A204.1 (cell line): ENCODE measurements at regions not wholly inside any gene's neighbourhood (a gene's known extent, or its start where the extent isn't known, plus 50 kb on each side); places are given as distances from the start of the nearest gene placed in this dataset.
"Not testable (repeated sequence)": the region's sequence is repeated elsewhere in the genome, so short reads cannot be mapped to it uniquely, and the experiment has no call there.

Experiments used
- FAIRE-seq: peaks from 2 replicates; lab custom pipeline; 2012; peaks lifted over from hg19 to GRCh38; lab: Jason Lieb, UNC

DNA sequence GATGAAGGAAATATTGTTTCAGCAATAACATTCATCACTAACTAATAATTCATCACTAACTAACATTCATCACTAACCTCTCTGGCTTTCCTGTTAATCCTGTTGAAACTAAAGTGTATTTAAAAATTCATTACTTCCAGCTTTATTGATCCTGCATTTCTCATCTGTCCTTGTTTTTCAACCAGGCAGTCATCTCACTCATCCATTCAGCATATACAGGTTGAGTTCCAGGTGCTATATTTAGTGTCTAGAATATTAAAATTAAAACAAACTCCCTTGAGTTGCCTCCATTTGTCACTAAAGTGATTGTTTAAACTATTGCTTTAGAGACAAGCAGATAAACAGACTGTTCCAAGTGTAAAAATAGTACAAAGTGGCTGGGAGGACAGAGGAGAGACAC lies 58.1 kb downstream of the ATXN7L3B start:
- no peak for FAIRE-seq

DNA sequence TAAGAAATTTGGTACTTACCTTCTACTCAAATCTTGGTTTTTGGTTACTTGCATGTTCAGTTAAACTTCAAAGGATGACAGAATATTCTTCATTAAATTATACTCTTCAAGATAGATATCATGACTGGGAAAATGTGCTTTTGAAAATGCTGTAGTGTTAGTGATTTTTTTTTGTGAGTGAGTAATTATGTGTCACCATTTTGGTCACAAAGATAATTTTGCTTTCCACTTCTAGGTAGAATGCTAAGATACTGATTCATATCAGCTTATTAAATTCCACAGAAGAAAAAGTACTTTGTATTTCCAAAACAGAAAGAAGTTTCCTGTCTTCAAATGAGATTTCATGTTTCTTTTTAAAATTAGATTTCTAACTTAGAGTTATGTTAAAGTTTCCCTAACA lies 61.2 kb downstream of the ATXN7L3B start:
- FAIRE-seq, result no peak

DNA sequence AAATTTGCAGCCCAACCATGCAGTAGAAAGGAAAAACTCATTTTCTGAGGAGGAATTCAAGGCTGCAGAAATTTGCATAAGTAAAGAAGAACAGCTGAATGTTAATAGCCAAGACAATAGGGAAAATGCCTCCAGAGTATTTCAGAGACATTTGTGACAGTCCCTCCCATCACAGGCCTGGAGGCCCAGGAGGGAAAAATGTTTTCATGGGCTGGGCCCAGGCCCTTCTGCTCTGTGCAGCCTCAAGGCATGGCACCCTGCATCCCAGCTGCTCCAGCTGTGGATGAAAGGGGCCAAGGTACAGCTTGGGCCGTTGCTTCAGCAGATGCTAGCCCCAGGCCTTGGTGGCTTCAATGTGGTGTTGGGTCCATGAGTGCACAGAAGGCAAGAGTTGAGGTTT lies 62.3 kb downstream of the ATXN7L3B start:
- FAIRE-seq, result no peak

DNA sequence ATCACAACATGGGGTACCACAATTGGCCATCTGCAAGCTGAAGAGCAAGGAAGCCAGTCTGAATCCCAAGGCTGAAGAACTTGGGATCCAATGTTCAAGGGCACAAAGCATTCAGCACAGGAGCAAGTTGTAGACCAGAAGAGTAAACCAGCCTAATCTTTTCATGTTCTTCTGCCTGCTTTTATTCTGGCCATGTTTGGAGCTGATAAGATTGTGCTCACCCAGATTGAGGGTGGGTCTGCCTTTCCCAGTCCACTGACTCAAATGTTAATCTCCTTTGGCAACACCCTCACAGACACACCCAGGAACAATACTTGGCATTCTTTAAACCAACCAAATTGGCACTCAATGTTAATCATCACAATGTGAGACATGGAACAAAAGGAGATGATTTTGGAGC lies 63.2 kb downstream of the ATXN7L3B start:
- not testable (repeated sequence) for FAIRE-seq

DNA sequence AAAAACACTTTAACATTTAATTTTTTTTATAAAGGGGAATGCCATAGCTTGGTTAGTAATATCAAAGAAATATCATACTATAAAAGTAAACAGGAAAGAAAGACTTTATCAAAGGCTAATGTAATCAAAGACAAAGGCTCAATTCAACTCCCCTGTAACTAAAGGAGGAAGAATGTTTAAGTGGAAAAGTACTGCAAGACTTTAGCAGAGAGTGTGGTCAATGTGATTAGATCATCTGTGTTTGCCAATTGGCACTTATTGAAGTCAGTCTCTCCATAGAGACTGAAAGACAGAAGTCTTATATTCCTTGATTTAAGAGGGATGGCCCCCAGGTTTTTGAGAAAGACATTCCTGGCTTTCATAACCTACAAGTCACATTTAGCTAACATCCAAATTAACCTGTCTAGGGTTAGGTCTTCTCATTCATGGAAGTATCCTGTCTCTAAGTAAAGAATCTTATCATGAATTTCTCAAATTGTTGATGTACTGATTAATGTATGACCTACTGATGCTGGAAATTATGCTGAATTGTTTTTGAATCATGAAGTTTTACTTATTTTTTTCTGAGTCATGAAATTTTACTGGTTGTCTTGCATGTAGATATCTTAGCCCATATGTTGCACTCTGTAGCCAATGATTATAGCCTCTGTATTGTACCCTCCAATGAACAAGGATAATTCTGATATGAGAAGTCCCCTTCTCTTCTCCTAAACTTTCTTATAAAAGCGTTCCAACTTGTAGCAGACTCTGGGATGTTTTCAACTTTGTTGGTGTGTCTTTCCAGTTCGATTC lies 65.4 kb downstream of the ATXN7L3B start:
- no peak for FAIRE-seq

DNA sequence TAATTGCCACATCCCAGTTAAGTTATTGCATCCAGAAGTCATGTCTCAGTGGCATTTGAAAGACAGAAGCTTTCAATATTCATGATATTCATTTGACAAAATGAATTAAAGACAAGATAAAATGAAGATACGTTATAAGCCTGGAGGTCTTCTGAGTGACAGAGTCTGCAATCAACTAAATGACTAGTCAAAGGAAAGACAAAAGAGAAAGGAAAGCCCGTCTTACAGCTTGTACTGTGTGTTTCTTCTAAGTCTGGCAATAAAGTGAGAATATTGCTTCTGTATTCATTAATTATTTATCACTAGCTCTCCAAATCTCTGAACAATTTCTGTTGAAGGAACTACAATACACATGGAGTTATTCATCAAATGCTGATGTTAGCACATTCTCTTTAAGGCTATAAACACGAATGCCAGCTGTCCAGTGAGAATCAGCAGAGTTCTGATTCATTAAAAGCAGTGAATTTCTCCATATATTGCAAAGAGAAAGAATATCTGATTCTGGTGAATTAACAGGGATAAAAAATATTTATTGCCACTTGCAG lies 70.7 kb downstream of the ATXN7L3B start:
- FAIRE-seq, result no peak

DNA sequence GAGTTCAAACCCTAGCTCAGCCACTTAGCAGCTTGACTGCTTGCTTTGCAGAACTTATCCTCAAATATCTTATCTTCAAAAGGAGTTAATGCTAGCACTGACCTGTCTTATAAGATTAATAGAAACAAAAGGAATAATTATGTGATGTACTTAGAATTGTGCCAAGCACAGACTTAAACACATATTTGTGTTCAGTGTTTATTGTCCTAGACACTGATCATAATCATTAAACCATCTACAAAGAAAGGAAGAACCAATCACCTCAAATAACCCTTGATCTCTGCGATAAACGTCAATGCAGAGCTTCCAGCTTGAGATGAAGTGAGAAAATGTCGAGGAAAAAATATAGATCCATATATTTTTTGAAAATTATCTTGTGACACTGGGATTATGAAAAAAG lies 73.1 kb downstream of the ATXN7L3B start:
- no peak for FAIRE-seq

DNA sequence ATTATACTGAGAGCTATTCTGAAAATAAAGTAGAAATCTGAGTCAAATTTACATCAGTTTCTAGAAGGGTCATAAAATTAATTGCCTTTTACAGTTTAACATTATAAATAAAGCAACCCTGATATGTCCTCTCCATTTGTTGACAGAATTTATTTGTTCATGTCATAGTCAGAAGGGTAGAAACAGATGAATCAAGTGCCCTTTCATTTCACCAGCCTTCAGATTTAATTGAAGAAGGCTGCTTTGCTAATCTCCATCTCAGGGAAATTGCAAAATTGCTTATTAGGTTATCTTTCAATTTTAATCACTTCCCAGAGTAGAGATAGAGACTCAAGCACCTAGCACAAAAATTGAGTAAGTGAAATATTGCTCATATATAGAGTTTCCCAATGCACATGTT lies 76.8 kb downstream of the ATXN7L3B start:
- FAIRE-seq, result no peak

DNA sequence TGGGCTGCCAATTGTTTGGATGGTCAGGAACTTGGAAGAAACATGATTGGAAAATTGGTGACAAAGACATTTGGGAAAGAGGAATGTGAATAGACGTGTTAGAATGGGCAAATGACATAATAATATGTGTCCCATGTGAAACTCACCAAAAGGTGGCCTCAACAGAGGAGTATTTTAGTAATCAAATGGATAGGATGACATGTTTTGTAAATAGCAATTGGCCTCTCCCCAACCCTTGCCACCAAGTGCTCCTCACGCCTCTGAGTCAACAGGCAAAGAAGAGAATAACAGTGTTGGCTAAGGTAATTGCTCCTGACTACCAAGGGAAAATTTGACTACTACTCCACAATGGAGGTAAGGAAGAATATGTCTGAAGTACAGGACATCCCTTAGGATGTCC lies 81.4 kb downstream of the ATXN7L3B start:
- no peak for FAIRE-seq

DNA sequence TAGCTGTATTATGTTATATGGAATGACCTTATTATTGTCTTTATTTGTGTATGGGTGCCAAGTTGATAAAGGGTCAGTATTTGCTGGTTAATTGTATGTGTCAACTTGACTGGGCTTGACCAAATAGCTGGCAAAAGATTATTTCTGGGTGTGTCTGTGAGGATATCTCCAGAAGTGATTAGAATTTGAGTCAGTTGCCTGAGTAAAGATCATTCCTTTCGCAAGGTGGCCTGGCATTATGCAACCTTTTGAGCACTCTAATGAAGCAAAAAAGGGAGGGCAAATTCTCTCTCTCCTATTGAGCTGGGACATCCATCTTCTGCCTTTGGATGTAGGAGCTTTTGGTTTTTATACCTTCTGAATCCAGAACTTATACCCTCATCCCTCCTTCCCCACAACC lies 82.2 kb downstream of the ATXN7L3B start:
- FAIRE-seq, result no peak

DNA sequence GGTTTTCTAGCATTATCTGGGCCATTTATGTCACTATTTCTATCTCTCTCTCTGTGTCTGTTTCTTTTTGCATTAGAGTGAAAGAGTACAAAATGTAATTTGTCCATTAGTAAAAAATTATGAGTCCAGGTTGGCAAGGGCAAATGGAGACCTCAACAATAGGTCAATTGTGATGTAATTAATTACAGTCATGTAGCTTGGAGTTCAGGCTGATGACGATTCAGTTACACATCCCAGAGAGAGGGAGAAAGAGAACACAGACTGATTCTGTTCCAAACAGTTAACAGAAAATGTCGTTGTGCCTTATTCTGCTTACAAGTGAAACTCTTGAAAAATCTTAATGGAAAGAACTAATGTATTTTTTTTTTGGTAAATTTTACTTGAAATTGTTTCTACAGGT lies 83.3 kb downstream of the ATXN7L3B start:
- no peak for FAIRE-seq

DNA sequence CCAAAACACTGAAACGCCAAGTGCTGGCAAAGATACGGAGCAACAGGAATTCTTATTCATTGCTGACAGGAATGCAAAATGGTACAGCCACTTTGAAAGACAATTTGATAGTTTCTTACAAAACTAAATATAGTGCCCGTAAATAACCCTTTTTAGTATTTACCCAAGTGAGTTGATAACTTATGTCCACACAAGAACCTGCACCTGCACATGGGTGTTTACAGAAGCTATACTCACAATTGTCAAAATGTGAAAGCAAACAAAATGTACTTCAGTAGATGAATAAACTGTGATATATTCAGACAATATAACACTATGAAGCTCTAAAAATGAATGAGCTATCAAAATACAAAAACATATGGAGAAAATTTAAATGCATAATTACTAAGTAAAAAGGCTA lies 86.6 kb downstream of the ATXN7L3B start:
- no peak for FAIRE-seq

DNA sequence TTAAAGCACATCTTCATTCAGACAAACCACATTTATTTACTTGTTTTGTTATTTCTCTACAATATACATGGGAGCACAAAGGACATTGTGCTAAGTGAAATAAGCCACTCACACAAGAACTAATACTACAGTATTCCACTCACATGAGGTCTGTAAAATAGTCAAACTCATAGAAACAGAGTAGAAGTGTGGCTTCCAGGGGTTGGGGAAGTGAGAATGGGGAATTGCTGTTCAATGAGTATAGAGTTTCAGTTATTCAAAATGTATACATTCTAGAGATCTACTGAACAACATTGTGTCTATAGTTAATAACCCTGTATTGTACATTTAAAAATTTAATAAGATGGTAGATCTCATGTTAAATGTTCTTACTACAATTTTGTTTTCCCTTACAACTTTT lies 88.8 kb downstream of the ATXN7L3B start:
- FAIRE-seq, result no peak

DNA sequence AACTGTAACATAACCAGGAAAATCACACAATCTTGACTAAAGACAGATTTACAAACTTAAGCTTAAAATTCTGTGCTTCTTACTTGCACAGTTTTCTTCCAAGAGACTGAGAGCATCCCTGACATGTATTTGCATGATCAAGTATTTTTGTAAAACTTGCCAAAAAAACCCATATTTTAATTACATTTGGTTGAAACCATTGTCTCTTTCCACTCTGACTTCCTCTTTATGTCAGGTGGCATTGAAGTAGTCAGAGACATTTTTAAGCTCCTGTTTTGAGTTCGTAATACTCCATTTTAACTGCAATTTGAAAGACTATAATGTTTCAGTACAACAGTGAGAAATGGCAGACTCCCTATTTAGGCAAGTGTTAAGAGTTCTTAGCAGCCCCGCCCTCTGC lies 103.6 kb downstream of the ATXN7L3B start:
- no peak for FAIRE-seq

DNA sequence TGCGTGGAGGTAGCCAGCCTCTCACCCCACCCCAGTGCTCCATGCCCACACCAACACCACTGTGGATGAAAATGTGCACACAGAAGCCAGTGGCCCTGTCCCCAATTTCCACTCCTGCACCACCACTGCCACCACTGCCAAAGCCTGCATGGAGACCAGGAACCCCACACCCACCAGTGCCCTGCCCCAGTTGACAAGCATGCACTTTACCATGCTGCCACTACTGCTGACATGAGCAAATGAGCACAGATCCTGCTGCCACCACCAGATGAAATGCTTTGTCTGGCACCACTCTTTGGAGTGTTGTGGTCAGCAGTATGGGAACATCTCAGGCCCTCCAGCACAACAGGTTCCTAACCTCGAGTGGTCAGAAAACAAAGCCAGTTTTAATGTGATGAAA lies 104.1 kb downstream of the ATXN7L3B start:
- no peak for FAIRE-seq

DNA sequence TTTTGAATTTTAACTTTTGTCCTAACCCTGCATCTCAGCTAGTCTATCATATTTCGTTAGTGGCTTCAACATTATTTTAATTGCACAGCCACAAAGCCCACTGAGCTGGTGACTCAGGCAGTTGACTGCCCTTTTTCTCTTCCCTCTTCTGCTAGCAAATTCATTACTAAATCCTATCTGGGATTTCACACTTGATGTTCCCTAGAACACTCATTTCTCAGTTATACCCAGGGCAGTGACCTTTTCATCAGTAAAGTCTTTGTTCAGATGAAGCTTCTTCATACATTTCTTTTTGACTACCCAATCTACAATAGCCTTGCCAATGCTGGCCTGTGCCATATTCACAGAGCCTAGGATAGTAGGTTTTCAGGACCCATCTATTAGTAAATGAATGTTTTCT lies 107.0 kb downstream of the ATXN7L3B start:
- FAIRE-seq, result no peak

DNA sequence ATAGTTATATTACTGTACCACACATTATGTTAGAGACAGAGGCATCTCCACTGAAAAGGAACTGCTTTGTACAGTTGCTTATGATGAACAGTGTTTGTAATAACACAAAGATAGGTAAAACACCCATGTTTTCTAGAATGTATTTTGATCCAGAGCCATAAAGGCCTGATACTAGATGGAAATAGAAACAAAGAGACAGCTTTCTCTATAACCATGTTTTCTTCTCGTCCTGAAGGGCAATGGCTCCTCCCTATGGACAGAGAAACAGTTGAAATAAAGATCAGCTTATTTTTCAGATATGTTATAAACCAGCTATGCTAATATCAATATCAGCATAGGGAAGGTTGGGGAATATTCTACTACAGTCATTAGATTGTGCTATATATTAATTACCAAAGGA lies 109.2 kb downstream of the ATXN7L3B start:
- FAIRE-seq, result peak; percentile 85

DNA sequence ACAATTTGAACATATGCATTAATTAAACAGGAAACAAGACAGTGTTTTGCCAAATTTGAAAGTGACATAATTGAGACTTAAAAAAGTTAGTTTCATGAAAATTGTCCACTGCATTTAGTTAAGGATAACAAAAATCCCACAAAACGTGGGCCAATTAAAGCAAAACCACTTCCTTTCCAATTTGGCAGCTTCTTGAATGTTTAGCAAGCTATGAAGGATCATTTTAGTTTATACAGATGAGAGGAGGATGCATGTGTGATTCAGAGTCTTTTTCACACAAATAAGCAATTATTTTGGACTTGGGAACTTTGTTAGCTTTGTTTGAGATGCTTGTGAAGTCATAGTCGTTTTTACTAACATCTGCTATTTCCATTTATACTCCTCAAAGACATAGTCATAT lies 109.6 kb downstream of the ATXN7L3B start:
- FAIRE-seq, result no peak

DNA sequence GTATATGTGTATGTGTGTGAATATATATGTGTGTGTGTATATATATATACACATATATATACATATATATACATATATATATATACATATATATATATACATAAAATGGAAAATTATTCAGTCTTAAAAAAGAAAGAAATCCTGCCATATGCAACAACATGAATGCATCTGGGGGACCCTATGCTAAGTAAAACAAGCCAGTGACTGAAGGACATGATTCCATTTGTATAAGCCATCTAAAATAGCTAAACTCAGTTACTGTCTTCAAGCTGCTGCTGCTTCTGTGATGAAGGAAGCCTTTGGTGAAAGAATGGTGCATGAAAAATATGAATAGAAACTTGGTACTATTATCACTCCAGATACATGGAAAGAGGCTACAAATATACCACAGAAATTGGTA lies 118.6 kb downstream of the ATXN7L3B start:
- FAIRE-seq, result no peak

DNA sequence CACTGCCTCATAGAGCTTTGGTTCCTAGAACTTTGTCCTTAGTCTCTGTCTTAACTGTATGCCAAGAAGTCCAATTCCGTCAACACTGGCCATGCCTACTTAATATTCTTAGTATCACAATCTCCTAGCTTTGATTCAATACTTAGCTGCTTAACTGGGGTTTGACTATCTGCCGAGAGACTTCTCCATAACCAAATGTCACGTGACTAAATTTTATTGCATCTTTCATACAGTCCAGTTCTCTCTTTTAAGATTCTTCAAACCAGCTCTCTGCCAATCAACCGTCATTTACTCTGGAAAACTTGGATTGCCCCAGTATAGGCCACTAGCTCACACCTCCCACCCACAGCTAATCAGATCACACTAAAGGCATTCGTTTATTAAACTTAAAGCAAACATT lies 122.8 kb downstream of the ATXN7L3B start:
- no peak for FAIRE-seq

DNA sequence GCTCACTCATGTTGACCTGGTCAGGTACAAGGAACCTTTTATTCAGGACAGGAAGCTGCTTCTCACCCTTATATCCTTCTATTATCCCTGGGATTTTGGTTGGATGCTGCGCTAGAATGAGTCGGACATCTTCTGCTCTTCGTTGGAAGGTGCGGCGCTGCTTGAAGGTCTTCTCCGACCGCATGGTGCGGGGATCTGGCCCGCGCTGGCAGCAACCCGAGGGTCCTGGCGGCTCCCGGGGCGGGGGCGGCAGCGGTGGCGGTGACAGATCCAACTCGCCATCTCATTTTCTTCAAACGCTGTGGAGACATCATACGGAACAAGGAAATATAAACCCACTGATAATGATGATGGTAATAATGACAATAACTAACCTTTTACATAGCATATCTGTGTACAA lies 126.3 kb downstream of the ATXN7L3B start:
- FAIRE-seq, result no peak

DNA sequence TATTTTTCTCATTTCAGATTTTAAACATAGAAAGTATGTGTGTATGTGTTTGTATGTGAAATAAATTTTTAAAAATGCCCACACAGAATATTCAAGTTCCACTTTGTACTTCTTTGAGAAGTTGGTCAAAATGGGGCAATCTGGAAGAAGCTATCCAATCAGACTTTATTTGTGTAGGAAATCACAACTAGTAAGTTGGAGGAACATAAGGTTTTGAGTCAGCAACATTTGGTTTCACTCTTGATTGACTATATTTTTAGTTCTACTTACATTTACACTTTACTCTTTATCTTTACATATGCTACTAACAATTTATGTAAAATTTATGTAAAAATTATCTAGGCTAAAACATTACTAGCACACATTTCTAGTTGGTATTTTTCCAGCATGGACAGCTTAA lies 128.1 kb downstream of the ATXN7L3B start:
- no peak for FAIRE-seq

DNA sequence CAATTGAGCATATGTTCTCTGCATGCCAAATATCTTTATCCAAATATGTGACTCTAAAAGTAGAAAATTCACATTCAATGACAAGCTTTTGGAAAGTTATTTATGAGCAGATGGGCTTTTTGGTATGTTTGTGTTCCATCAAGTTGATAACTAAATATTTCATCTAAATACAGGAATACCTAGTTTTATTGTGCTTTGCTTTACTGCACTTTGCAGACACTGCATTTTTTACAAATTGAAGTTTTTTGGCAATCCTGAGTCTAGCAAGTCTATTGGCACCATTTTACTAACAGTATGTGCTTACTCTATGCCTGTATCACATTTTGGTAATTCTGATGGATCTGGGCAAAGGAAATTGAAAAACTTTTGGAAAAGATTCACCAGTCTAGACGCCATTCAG lies 133.8 kb downstream of the ATXN7L3B start:
- FAIRE-seq, result no peak

DNA sequence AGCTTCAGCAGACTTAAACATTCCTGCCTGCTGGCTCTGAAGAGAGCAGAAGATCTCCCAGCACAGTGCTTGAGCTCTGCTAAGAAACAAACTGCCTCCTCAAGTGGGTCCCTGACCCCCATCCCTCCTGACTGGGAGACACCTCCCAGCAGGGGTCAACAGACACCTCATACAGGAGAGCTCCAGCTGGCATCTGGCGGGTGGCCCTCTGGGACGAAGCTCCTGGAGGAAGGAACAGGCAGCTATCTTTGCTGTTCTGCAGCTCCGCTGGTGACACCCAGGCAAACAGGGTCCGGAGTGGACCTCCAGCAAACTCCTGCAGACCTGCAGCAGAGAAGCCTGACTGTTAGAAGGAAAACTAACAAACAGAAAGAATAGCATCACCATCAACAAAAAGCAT lies 139.3 kb downstream of the ATXN7L3B start:
- not testable (repeated sequence) for FAIRE-seq

DNA sequence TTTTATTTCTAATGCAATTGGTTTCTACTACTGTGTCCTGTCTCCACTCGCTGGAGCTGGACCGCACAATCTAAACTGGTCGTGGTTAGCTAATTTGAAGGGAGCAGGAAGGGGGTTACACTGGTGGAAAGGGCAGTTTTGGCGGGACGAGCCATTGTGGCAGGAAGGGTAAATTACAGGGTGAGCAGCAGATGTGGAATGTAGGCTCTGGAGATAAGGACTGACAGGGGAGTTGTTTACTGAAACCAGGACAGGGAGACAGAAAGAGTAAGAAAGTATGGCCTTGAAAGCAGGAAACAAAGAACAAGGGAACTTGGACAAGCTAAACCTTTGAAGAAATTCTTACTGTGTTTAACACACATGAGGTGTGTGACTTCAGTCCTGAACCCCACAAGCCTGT lies 147.8 kb downstream of the ATXN7L3B start:
- FAIRE-seq, result no peak
